GM18519 (cell line): ENCODE measurements at regions not wholly inside any gene's neighbourhood (a gene's known extent, or its start where the extent isn't known, plus 50 kb on each side); places are given as distances from the start of the nearest gene placed in this dataset.
A peak's percentile ranks its signal among the peaks of the same experiment; 100 is the strongest.

Experiments used
- ATAC-seq: cut with Tn5 transposase; IDR thresholded peaks from one replicate; pipeline ENCODE4 v1.9.1; 2021; ENCODE audit warnings: mild to moderate bottlenecking, moderate library complexity; ENCODE audit not compliant: unreplicated experiment, low FRiP score

DNA sequence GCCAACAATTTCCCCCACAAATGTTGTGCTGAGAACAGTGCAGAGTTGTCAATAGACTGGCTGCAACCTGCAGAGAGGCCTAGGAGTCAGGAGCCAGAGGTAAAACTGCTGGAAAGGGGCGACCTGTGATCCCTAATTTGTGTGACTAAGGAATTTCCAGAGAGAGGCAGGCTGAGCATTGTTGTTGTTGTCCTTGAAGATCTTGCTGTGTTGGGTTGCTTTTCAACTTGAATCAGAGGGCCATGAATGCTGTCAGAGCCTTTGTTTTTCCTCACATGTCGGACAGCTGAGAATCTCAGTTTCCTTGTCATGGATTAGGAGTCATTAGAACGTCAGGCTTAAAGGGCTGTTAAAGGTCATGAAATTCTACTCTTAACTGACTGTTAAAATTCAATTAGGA is 134.6 kb upstream of the ASTN2 start:
- ATAC-seq = no peak

DNA sequence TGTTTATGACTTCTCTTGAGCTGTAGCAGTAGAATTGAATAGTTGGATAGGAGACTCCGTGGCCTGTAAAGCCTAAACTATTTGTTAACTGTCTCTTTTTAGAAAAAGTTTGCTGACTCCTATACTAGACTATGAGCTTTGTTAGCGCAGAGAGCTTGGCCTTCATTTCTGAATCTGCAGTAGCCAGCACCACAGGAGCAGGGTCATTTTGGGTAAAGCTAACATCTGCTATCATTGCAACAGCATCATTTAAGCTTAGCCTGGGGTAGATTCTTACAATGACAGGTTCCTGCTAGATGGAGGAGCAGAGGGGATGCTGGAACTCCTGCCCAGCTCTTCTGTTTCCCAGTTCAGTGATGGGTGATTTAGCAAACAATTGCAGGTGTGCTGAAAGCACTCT is 133.7 kb upstream of the ASTN2 start:
- no peak for ATAC-seq

DNA sequence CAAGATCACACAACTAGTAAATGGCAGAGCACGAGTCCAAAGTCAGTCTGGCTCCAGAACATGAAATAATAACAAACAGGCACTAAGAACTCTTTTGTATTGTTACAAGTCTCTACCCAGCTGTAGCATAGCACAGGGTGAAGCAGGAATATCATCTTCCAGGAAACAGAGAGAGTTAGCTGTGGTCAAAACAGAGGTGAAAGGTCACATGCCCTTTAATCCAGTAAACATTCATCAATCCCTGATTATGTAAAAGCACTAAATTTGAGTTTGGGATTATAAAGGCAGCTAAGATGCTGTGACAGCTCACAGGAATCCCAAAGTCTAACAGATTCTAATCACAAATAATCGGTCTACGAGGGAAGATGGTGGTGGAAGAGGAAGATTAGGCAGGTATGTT is 133.0 kb upstream of the ASTN2 start:
- ATAC-seq = no peak

DNA sequence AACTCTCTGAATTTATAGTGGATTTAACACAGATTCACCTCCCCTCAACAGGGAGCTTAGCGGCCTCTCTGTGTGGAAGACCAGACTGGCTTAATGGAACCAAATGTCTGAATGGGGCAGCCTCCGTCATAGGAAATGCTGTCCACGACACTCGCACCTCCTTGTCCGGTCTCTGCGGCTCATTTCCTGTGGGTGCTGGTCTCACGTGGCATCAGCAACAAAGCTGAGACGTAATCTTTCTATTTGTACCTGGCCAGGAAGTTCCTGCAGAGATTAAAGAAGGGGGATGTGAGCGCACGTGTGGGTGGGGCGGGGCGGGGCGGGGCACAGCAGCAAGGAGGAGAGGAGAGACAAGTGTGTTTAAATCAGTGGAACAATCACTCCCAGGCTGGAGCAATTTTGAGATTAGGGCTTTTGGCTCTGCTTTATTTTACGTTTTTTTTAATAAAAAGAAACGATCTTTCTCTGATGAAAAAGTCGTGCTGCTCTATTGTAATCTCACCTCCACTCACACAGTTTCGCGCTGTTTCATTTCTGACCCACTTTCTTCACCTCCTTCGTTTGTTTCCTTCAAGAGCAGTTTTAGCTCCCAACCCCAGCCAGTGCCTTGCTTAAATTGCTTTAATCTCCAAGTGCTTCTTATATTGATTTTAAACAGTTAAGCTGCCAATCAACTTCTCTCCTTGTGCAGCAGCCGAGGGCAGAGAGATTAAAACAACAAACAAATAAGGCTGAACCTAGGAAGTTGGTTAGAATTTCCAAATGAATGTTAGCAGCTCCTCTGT is 132.2 kb upstream of the ASTN2 start:
- no peak for ATAC-seq

DNA sequence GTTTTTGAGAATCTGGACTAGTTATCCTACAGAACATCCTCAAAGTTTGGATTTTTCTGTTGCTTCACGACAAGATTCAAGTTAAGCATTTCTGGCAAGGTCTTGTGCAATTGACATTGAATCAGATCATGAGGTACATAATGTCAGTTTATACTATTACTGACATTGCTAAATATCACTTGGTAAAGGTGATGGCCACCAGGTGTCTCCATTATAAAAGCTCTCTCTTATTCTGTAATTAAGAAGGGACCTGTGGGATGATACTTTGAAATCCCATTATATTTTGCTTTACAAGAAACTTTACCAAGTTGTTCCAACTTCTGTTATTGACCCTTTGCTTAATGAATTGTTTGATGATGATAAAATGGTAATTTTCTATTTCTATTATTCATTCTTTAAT is 131.0 kb upstream of the ASTN2 start:
- ATAC-seq = no peak

DNA sequence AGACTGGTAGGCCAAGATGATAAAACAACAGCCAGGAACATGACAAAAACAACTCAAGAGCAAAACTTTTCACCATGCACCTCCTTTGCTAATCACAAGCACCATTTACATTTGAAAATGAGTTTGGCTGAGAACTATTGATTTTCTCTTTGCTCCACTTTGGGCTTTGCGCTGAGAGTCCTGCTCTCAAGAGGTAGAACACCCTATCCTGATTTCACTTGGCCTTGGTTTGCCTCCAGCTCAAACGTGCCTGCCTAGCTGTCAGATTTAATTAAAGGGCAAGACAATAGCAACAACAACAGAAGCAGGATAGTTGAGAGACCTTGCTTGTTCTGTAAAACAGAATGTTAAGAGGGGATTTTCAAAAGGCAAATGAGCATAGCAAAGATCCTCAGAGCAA is 128.2 kb upstream of the ASTN2 start:
- no peak for ATAC-seq

DNA sequence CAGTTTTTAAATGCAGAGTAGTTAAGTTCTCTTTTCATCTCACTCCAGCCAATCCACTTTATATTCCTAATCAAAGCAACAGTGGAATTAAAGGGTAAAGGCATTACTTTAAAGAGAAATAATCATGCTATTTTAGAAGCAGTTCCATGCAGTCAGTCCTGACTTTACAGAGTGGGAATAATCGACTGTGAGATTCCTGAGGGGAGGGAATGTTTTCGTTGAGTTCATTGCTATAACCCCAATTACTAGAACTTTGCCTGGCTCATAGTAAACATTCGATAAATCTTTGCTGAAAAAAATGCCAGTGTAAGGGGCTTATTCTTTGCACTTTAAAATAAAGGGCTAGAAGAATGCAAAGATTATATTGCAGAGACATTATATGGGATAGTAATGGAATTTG is 127.2 kb upstream of the ASTN2 start:
- ATAC-seq = no peak

DNA sequence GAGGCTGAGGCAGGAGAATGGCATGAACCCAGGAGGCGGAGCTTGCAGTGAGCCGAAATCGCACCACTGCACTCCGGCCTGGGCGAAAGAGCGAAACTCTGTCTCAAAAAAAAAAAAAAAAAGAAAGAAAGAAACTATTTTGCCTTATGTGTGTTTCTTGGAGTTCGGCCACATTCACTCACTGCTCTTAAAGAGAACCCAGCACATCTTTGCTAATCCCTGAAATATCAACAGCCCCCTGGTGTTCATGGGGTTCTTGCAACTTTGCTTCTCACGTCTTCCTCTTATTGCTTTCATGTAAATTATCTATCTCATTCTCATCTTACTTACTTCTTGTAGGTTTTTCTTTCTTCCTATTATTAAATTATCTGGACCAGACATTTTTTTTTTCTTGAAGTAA is 126.3 kb upstream of the ASTN2 start:
- no peak for ATAC-seq

DNA sequence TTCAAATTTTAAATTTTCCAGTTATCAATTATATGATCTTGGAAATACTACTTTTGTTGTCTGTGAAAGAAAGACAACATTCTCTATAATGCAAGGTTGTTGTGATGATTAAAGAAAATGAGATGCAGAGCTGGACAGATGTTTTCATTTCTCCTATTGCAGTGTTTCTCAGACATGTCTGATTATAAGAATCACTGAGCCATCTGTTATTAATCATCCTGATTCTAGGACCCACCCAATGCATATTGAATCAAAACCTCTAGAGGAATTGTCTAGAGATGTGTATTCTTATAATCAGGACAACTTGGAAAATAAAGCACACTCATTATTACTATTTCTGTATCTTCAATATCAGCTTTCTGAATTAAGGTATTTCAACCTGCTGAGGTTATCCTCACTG is 121.1 kb upstream of the ASTN2 start:
- ATAC-seq = no peak

DNA sequence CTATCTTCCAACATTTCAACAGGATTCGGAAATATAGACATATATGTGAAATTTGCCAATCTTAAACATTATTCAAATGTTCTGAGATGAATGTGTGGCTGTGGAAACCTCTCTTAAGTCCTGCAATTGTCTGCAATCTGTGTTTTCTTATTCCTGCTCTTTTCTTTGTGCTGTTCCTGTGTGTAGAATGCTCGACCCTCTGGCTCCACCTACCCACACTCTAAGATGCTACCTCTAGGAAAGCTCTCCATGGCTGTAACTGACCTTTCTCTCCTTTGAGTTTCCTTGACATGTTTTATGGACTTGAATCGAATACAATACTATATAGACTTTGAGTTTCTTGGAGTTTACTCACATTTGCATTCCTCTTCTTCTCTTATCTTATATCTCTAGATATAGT is 120.6 kb upstream of the ASTN2 start:
- ATAC-seq = no peak

DNA sequence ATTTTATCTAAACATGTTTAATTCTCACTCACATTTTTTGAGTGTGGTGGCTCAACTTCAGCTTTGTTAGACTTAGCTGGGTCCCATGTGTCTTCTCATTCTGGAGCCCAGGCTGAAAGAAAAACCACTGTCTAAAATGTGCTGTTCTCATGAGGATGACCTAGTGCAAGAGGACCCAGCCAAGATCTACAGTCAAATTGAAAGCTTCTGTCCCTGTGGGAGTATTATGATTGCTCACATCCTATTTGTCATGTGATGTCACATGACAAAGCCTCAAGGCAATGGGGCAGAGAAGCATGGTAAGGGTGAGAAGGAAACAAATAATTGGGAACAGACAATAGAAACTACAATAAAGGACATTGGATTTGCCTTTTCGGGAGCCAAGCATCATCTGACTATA is 113.4 kb upstream of the ASTN2 start:
- peak; percentile 84 for ATAC-seq

DNA sequence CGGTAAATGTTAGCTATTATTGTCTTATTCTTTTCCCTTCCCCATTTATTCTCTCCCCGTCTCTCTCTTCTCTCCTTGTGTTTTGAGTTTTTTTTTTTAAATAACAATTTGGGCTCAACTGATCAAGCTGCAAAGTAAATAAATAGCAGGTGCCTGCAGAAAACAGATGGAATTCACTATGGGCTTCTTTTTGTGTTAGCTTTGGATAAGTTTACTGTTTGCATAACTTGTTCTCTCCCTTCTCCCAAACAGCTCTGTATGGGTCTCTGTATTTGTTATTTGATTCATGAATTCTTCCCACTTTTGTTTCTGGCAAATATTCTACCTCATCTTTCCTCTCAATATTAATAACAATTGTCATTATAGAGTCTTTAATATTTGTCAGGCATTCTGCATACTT is 111.8 kb upstream of the ASTN2 start:
- no peak for ATAC-seq

DNA sequence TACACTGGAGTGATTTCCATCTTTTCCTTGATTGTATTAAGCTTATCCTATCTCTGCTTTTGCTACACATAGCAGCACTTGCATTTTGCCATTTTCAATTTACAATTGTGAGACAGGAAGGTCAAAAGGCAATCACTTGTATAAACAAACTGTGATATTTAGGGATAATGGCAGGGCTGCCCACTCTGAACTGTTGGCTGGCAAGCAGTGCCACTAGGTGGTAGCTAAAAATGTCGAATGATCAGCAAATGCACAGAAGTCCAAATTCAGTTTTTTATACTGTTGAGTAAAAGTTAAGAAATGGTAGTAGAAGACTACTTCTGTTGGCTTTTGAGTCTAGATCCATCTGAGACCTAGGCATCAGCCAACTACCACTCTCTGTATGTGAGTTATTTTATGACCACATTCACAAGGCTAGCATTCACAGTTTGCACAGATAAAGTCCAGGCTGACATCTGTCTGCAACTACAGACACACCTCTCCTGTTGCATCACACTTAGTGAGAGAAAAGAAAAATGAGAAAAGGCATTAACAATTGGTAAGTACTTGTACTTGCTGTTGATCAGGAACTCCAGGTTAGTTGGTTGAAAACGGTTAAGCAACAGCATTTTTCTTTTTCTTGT is 108.8 kb upstream of the ASTN2 start:
- no peak for ATAC-seq

DNA sequence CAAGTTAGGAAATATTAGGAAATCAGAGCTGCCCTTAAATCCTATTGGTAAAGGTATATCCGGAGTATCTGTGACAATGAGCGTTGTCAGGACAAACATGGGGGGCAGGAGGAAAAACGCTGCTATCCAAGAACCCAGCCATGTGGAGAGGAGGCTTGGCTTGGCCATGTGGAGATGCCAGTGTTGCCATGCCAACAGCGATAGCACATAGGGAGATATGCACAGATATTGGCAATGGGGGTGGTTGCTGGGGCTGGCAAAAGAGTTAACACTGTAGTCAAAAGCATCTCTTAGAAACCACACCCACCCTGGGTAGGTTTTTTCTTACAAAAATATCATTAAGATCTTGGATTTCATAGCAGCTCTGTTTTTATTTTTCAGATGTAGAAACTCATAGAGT is 106.4 kb upstream of the ASTN2 start:
- no peak for ATAC-seq

DNA sequence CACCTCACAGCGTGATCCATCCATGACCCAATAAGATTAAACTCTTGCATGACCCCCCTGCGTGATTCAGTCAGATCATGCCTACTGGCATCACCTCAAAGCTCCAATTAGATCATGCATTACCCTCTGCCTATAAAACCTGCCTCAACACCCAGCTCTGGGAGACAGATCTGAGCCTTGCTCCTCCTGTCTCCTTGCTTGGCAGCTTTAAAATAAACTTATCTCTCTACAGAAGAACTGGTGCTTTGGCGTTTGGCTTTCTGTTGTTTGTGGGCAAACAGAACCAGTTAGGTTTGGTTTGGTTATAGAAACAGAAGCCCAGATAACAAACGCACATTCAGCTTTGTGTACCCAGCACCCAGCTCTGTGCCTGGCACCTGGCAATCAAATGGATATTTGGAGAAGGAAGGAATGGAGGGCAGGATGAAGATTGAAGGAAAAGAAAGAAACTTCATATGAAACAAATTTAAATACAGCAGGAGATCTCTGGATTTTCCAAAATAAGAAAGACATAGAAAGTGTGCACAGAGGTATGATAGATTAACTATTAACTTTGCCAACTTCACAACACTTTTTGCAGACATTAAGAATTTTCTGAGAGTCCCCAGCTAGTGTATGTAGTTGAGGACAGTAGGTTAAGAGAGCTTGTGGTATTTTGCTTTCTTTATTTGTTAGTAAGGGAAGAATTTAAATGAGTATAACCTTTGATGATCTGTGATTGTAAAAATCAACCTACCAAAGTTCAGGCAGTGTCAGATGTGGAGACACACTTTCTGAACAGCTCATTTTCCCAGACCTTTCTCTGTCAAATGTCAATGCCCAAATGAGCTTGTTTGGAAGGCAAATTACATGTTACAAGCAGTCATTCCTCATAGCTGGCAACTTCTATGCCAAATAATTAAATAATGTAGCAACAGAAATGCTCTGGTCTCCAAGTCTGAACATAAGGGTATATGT is 102.1 kb upstream of the ASTN2 start:
- no peak for ATAC-seq

DNA sequence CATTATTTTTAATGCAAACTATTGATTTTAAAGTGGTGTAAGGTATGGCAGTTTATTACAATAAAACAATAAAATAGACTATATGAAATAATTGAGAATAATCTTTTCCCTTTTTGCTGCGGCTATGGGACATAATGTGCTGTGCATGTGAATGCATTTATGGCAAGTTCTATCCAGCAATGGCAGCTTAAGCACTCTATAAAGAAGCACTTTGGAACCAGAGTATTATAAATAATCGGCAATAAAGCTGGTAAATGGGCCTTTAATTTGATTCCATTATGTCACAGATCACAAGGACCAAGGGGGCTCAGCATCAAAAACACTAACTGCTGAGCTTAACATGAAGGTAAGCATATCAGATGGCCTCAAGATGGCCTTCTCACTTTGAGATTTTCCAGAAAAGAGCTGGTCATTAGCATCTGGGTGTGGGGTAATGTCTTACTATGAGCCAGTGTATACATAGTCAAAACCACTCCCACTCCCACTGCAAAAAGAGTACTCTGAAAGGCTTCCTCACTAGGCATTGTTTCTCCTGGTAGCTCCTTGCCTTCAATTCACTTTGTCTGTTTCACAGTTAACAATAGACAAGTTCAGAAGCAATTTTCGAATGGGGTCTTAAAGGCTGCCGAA is 97.1 kb upstream of the ASTN2 start:
- ATAC-seq = no peak

DNA sequence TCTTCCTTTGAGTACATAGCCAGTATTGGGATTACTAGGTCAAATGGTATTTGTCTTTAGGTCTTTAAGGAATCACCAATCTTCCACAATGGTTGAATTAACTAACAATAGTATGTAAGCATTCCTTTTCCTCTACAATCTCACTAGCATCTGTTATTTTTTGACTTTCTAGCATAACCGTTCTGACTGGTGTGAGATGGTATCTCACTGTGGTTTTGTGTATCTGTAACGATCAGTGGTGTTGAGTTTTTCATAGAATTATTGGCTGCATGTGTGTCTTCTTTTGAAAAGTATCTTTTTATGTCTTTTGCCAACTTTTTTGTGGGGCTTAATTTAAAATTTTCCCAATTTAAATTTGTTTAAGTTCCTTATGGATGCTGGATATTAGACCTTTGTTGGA is 81.5 kb upstream of the ASTN2 start:
- ATAC-seq = no peak

DNA sequence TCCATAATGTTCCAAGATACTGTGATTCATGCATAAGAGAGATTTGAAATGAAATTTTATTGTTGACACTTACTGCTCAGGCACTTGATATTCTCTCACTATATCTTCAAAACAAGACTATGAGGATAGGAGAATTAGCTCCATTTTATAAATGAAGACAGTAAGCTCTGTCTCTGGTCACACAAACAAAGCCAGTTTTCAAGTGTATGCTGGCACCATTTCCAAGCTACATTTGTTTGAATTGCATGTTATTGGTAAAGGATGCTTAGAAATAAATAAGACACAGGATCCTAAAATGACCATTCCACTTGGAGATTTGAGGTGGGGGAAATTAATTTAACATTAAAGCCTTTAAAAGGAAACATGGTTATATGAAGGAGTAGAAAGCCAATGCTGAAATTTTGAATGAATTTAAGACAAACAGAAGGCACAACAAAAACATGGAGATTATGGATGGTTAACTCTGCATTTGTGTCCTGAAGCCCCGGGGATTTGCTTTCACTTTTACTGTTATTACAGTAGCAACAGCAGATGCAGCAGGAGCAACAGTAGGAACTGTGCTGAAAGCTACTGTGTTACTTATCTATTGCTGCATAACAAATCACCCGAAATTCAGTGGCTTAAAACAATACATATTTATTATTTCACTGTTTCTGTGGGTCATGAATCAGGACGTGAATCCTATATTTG is 79.7 kb upstream of the ASTN2 start:
- ATAC-seq = no peak

DNA sequence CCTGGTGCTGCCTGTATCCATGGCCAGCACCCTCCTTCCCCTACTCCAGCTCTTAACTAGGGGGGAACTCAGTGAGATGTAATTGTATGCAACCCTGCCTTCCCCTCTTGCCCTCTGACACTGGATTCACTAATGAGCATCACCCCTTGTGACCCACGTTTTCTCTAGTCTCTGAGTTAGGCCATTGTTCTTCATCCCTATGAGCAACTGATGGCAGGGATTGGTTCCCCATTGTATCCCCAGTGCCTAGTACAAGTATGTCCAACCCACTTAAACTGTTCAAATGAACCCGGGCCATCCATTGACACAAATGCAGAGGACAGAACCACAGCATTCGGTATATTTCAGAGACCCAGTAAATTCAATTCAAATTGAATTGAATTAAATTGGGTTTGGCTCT is 77.6 kb upstream of the ASTN2 start:
- no peak for ATAC-seq

DNA sequence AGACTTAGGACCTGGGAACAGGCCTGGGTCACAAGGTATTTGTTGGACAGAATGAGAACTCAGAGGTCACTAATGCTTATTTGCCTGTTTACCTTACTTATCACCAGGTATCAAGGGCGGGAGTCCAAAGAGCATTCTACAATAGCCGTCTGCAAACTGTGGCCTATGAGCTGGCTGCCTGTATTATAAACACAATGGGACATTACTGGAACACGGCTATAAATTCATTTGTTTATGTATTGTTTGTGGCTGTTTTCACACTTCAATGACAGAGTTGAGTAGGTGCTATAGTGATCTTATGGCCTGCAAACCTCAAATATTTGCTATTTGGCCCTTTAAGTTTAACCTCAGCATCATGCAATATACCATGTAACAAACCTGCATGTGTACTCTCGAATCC is 76.6 kb upstream of the ASTN2 start:
- ATAC-seq = no peak
